ENCODE measurements at regions not wholly inside any gene's neighbourhood (a gene's known extent, or its start where the extent isn't known, plus 50 kb on each side); places are given as distances from the start of the nearest gene placed in this dataset.

GRCh38 chr4:165621983-165622382, 243.2 kb downstream of the CPE start:
- H3K9me3 ChIP-seq (replicated peaks in 1 of 2; ENCODE audit: control insufficient read depth in 1 of 2, insufficient read depth in 1 of 2, low read length in 2 of 2) = no peaks in the 10 kb centered on the region
- Mint-ChIP-seq H3K9me3 (peaks cover 0 to 13% (median 4%) of the 10 kb centered on the region in 7 donors), H3K27me3 (ENCODE audit: low read depth in 3 of 3) (no peaks in the 10 kb centered on the region), H3K27ac (no peak overlapping the region), H3K4me1 (no peaks in the 10 kb centered on the region), H3K36me3 (no peaks in the 10 kb centered on the region), H3K4me3 (no peak overlapping the region)
- H3K4me2 ChIP-seq (replicated peaks; ENCODE audit: extremely low read depth, low read length, poor library complexity, severe bottlenecking) = no peak overlapping the region
- H3K9ac ChIP-seq (ENCODE audit: insufficient read depth, low read length, poor library complexity, severe bottlenecking) = no peak overlapping the region
- no peak for DNase-seq
- H4K20me1 ChIP-seq (ENCODE audit: insufficient read depth, low read length) = no peaks in the 10 kb centered on the region
- TF ChIP-seq CTCF (IDR thresholded peaks at IDR 0.05) = no peak
- H3K27me3 ChIP-seq (ENCODE audit: control insufficient read depth in 2 of 2, insufficient read depth in 2 of 2, low read length in 2 of 2) = no peaks in the 10 kb centered on the region
- no peak overlapping the region for H3K27ac ChIP-seq (ENCODE audit: low read depth in 1 of 2, low read length in 2 of 2)
- no peak overlapping the region for H2AFZ ChIP-seq (ENCODE audit: insufficient read depth, low read depth, low read length, poor library complexity, severe bottlenecking)
- no peaks in the 10 kb centered on the region for H3K36me3 ChIP-seq (replicated peaks in 1 of 2; ENCODE audit: control insufficient read depth in 1 of 2, insufficient read depth in 2 of 2, low read length in 2 of 2)
- no peak overlapping the region for H3K4me3 ChIP-seq (replicated peaks in 1 of 3; ENCODE audit: low read depth in 2 of 3, low read length in 3 of 3)
- intact Hi-C loops (cut with micrococcal nuclease) = no loop called here
- H3K79me2 ChIP-seq (ENCODE audit: insufficient read depth, low read length) = no peaks in the 10 kb centered on the region
- H3K4me1 ChIP-seq (ENCODE audit: control insufficient read depth in 1 of 2, insufficient read depth in 2 of 2, low read length in 2 of 2) = no peaks in the 10 kb centered on the region
- WGBS (ENCODE audit: insufficient coverage) = 11% methylated on average over 5 of the region's 5 CpGs

GRCh38 chr4:165625281-165625680, 246.5 kb downstream of the CPE start:
- H3K4me2 ChIP-seq (replicated peaks; ENCODE audit: extremely low read depth, low read length, poor library complexity, severe bottlenecking) = no peak overlapping the region
- no peaks in the 10 kb centered on the region for H3K27me3 Mint-ChIP-seq (ENCODE audit: low read depth in 3 of 3)
- H3K79me2 ChIP-seq (ENCODE audit: insufficient read depth, low read length) = no peaks in the 10 kb centered on the region
- H3K9me3 Mint-ChIP-seq = peaks cover 0 to 7% (median 0%) of the 10 kb centered on the region in 7 donors
- WGBS (ENCODE audit: insufficient coverage) = no CpG with 5 or more reads among the region's 2 CpGs
- no peaks in the 10 kb centered on the region for H3K4me1 Mint-ChIP-seq
- H3K4me3 Mint-ChIP-seq = no peak overlapping the region
- no peak for DNase-seq
- H3K4me1 ChIP-seq (ENCODE audit: control insufficient read depth in 1 of 2, insufficient read depth in 2 of 2, low read length in 2 of 2) = no peaks in the 10 kb centered on the region
- H3K4me3 ChIP-seq (replicated peaks in 1 of 3; ENCODE audit: low read depth in 2 of 3, low read length in 3 of 3) = no peak overlapping the region
- intact Hi-C loops (cut with micrococcal nuclease) = no loop called here
- no peak overlapping the region for H2AFZ ChIP-seq (ENCODE audit: insufficient read depth, low read depth, low read length, poor library complexity, severe bottlenecking)
- H3K36me3 Mint-ChIP-seq = no peaks in the 10 kb centered on the region
- no peaks in the 10 kb centered on the region for H3K36me3 ChIP-seq (replicated peaks in 1 of 2; ENCODE audit: control insufficient read depth in 1 of 2, insufficient read depth in 2 of 2, low read length in 2 of 2)
- H3K9ac ChIP-seq (ENCODE audit: insufficient read depth, low read length, poor library complexity, severe bottlenecking) = no peak overlapping the region
- no peaks in the 10 kb centered on the region for H3K9me3 ChIP-seq (replicated peaks in 1 of 2; ENCODE audit: control insufficient read depth in 1 of 2, insufficient read depth in 1 of 2, low read length in 2 of 2)
- no peak overlapping the region for H3K27ac Mint-ChIP-seq
- H3K27ac ChIP-seq (ENCODE audit: low read depth in 1 of 2, low read length in 2 of 2) = no peak overlapping the region
- TF ChIP-seq CTCF (IDR thresholded peaks at IDR 0.05) = no peak
- H4K20me1 ChIP-seq (ENCODE audit: insufficient read depth, low read length) = no peaks in the 10 kb centered on the region
- H3K27me3 ChIP-seq (ENCODE audit: control insufficient read depth in 2 of 2, insufficient read depth in 2 of 2, low read length in 2 of 2) = no peaks in the 10 kb centered on the region

All from CD14-positive monocyte (primary cell).